ENCODE measurements at regions not wholly inside any gene's neighbourhood (a gene's known extent, or its start where the extent isn't known, plus 50 kb on each side); places are given as distances from the start of the nearest gene placed in this dataset.

- TF ChIP-seq CTCF (IDR thresholded peaks at IDR 0.05; ENCODE audit: borderline replicate concordance, extremely low read depth, low read length, poor library complexity, severe bottlenecking) = no peak
- TF ChIP-seq EZH2 (IDR thresholded peaks at IDR 0.05; ENCODE audit: borderline replicate concordance, low read depth, low read length, severe bottlenecking) = no peak
Measured at GRCh38 chr5:158142156-158142555, 283.2 kb upstream of the CLINT1 start.
